ENCODE measurements at regions not wholly inside any gene's neighbourhood (a gene's known extent, or its start where the extent isn't known, plus 50 kb on each side); places are given as distances from the start of the nearest gene placed in this dataset.
"Not testable (repeated sequence)": the region's sequence is repeated elsewhere in the genome, so short reads cannot be mapped to it uniquely, and the experiment has no call there.

DNA sequence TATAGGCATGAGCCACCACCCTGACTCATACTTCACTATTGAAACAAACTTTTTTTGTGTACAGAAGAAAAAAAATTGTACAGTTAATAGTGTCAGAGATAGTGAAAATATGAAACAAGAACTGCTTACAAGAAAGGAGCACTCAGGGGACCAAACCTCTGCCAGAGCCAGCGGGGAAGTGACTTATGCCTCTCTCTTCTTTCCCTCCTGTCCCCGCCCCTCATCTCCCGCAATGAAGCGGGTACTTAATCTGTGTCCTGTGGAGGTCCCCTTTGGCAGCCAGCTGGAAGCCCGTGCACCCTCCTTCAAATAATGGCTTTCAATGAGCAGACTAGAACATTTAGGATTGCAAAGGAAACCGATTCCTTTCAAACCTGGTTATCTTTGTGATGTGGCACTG lies 51.5 kb downstream of the PPIAL4A start:
- DNase-seq (ENCODE audit: low spot score in 2 of 2); FAIRE-seq: not testable (repeated sequence)

DNA sequence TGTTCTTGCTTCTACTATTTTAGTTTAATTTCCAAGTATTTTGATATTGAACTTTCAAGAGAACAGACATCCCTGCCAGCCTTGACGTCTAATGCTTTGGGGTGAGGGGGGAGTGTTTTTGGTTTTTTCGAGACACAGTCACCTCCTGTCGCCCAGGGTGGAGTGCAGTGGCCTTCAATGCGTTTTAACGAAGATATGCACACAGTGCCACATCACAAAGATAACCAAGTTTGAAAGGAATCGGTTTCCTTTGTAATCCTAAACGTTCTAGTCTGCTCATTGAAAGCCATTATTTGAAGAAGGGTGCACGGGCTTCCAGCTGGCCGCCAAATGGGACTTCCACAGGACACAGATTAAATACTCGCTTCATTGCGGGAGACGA lies 52.3 kb downstream of the PPIAL4A start:
- not testable (repeated sequence) for FAIRE-seq; DNase-seq (ENCODE audit: low spot score in 2 of 2)

DNA sequence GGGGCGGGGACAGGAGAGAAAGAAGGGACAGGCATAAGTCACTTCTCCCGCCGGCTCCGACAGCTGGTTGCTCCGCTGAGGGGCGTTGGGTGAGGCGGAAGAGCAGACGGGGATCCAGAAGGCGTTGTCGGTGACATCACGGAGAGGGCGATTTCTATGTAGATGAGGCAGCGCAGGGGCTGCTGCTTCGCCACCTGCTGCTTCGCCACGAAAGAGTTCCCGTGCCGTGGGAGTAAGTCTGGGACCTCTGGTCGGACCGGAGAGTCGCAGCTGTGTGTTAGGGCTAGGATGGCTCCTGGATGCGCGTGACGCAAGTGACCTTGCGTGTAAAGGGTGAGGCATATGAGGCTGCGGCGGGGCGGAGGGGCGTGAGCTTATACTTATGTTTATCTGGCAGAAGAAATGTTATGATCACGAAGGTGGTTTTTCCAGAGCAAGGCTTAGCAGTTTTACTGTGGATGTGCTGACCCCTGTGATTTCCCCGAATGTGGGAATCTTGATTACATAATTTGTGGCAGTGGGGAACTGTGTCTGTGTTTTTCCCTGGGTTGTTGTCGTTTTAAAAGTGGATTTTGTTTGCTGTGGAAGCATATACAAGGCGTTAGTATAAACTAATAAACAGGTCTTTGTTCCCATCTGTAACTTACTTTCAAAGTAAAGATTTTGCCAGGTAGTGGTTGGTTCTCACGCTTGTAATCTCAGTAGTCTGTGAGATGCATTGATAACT lies 52.8 kb downstream of the PPIAL4A start:
- not testable (repeated sequence) for FAIRE-seq
- DNase-seq (ENCODE audit: low spot score in 2 of 2): peak in 1 of 2 donors; percentile 27

DNA sequence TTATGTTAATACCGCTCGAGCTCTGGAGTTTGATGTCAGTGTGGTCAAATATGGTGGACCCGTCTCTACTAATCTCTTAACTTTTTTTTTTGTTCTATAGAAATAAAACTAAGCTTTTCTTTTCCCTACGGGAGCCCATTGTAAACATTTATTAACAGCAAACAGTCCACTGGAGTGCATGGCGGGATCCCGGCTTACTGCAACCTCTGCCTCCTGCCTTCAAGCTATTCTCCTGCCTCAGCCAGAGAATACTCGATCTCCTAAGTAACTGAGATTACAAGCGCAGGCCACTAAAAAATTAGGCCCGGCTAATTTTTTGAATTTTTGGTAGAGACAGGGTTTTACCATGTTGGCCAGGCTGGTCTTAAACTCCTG lies 53.4 kb downstream of the PPIAL4A start:
- not testable (repeated sequence) for DNase-seq (ENCODE audit: low spot score in 2 of 2); FAIRE-seq

DNA sequence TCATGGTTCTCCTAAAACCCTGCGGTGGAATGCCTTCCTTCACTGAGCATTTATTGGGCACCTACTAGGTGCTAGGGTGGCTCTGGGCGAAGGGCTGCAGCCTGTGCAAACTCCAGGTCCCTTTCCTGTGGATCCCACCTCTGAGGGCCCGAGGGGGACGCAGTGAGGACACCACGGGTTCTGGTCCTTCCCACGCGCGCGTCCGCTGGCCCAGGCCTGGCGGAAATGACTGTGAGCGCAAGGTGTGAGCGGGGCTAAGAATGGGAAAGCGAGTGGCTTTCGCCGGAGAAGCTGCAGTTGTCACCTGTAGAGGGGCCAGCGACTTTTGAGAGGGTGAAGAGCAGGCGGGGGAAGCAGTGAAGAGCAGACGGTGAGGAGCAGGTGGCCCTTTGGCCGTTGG lies 55.1 kb downstream of the PPIAL4A start:
- not testable (repeated sequence) for FAIRE-seq; DNase-seq (ENCODE audit: low spot score in 2 of 2)

DNA sequence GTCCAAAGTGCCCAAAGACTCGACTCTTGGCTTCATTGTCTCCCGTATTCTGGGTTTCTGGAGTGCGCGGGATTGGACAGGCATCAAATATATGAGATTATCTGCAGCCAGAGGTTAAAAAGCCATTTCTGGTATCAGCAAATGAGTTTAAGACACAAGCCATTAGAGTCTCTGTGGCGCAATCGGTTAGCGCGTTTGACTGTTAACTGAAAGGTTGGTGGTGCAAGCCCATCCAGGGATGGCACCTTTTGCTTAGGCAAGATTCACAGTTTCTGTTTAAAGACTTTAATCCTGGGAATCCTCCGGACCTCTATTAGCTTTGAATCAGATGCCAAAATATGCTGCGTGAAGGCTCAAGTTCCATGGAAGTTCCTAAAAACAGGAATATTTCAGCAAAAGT lies 55.6 kb downstream of the PPIAL4A start:
- DNase-seq (ENCODE audit: low spot score in 2 of 2); FAIRE-seq: not testable (repeated sequence)

DNA sequence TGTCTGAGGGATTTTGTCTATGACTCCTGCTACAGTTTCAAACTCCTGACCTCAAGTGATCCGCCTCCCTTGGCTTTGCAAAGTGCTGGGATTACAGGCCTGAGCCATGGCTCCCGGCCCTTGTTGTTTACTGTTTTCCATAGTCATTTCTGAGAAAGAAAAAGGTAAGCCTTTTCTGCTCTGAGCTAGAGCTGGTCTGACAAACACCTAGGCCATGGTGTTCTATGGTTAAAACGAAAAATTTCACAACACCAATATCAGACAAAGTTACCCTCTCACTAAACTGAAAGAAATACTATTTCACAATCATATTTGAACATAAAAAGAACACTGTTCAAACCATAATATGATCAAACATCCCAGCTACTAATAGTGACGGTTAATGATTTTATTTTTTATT lies 57.5 kb downstream of the PPIAL4A start:
- not testable (repeated sequence) for FAIRE-seq

DNA sequence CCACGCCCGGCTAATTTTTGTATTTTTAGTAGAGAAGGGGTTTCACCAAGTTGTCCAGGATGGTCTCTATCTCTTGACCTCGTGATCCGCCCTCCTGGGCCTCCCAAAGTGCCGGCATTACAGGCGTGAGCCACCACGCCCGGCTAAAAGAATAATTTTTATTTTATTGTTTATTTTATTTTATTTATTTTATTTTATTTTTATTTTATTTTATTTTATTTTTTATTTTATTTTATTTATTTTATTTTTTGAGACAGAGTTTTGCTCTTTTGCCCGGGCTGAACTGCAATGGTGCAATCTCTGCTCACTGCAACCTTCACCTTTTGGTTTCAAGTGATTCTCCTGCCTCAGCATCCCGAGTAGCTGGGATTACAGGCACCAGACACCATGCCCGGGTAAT lies 60.2 kb downstream of the PPIAL4A start:
- FAIRE-seq: not testable (repeated sequence)

More for the DNA sequence above, 57.5 kb downstream of the PPIAL4A start:
- not testable (repeated sequence) for DNase-seq (ENCODE audit: low spot score in 2 of 2)

DNA sequence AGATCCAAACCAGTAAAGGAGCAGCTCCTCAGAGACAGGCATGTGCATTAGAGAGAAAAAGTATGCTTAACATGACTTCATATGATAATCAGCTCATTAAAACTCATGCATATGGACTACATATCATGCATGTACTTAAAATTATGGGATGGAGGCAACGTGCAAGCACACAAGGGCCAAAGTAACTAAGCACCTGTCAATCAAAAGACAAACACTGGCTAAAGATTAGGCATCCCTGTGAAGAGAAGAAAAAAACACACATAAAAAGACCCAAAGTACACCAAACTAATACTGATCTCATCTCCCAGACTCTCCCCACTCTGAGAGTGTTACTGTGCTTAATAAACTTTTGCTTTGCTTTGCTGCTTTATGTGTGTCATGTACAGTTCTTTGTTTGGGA lies 61.1 kb downstream of the PPIAL4A start:
- FAIRE-seq; DNase-seq (ENCODE audit: low spot score in 2 of 2): not testable (repeated sequence)

More for the DNA sequence above, 60.2 kb downstream of the PPIAL4A start:
- DNase-seq (ENCODE audit: low spot score in 2 of 2): not testable (repeated sequence)

DNA sequence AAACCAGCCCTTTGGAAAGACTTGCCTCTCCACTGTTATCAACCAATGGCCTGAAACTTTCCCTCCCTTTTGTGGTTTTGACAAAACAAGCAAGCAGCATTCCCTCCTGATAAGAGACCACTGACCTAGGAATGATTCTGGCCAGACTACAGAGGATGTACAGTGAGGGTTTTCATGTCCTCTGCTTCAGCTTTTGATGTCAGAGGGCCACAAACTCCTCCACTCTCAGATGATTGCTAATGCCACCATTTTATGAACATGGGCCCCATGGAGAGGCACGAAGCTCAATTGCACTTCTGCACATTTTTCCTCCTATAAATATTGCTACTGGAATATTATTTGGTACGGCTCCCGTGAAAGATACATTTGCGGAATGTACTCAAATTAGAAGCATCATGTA lies 61.5 kb downstream of the PPIAL4A start:
- not testable (repeated sequence) for DNase-seq (ENCODE audit: low spot score in 2 of 2); FAIRE-seq

DNA sequence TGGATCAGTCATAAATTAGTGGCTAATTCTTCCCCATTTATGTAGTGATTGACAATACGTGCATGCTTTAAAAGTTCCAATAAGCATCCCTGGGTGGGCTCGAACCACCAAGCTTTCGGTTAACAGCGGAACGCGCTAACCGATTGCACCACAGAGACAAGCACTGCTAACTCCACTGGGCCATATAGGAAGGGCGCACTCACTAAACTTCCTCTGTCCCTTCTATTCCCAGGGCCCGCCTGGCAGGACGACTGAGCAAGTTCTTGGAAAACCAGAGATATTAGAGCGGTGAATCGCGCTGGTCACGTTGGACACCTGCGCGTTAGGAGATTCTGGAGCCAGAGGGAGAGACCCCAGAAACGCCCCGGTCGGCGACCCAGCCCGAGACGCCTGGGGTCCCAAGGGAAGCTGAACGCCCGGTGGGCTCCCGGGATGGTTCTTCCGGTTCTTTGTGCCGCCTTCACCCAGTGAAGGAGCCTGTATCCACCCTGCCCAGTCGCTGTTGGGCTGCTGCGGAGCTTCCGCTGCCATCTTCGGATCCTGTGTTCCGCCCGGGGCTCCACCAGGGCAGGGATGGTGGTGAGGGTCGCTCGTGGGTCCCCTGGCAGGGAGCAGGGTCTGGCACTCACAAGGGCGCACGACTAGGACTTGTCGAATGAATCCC lies 62.8 kb downstream of the PPIAL4A start:
- not testable (repeated sequence) for DNase-seq (ENCODE audit: low spot score in 2 of 2); FAIRE-seq

DNA sequence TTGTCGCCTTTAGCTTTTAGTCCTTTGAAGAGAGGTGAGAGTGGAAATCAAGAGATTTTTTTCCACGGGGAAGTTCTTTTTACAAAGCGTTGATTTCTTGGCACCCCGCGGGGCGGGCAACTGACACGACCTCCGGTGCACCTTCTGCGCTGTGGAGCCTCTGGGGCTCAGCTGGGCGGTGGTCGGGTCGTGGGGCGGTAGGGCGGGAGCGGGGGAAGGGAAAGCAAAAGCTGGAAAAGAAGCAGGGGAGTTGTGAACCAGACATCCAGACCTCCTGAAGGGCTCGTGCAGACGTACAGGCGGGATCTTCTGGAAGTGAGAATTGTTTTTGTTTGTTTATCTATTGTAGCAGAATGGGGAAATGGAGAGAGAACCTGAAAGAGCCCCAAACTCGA lies 63.3 kb downstream of the PPIAL4A start:
- not testable (repeated sequence) for DNase-seq (ENCODE audit: low spot score in 2 of 2); FAIRE-seq

DNA sequence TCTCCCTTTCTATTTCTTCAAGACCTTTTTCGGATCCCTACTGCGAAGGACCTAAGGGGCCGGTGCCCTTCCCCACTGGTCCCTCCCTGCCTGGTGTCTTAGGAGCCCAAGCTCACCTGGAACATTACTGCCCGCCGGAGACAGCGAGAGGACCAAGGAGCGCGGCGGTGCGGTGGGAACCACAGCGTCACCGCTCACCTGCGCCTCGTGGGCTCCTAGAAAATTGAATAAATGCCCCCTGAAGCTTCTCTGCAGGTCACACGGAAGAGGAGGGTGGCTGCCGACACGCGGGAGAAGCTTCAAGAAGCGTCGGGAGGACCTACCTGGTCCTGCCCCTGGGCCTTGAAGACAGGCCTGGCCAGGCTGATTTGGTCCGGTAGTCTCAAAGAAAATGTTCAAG lies 65.2 kb downstream of the PPIAL4A start:
- no peak for FAIRE-seq
- DNase-seq (ENCODE audit: low spot score in 2 of 2): no peak

DNA sequence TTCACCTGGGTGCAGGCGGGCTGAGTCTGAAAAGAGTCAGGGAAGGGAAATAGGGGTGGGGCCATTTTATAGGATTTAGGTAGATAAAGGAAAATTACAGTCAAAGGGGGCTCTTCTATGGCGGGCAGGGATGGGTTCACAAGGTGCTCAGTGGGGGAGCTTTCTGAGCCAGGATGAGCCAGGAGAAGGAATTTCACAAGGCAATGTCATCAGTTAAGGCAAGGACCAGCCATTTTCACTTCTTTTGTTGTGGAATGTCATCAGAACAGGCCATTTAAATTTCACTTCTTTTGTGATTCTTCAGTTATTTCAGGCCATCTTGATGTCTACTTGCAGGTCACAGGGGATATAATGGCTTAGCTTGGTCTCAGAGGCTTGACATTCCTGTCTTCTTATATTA lies 66.4 kb downstream of the PPIAL4A start:
- not testable (repeated sequence) for FAIRE-seq

DNA sequence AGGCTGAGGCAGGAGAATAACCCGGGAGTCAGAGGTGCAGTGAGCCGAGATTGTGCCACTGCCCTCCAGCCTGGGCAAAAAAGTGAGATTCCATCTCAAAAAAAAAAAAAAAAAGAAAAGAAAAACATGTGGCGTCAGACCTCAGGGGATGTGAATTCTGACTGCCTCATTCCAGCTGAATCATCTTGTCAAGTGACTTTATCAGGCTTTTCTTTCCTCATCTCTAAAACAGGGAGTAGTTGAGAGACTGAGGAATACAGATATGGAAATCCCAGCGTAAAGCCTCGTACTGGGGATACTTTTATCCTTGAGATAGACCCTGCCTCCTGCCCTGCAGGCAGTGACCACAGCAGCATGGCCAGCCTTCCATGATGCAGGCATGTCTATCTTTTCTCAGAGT lies 76.4 kb downstream of the PPIAL4A start:
- DNase-seq (ENCODE audit: low spot score in 2 of 2); FAIRE-seq: not testable (repeated sequence)

More for the DNA sequence above, 66.4 kb downstream of the PPIAL4A start:
- DNase-seq (ENCODE audit: low spot score in 2 of 2): not testable (repeated sequence)

DNA sequence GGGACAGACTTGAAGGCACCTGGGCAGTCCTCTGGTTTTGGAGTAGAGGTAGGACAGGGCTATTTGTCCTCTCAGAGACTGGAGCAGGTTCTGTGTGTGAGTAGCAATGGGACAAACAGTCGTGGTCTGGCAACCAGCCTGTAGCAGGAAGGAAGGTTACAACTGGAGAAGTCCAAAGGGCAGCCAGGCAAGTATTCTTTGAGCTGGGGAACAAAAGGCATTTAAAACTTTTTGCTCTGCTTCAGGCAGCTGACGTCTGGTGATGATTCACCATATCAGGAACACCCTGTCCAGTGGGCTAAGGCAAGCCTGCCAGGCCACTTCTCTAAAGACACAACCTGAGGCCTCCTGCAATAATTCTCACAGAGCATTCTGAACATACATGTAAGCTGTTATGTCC lies 83.3 kb downstream of the PPIAL4A start:
- not testable (repeated sequence) for DNase-seq (ENCODE audit: low spot score in 2 of 2); FAIRE-seq

DNA sequence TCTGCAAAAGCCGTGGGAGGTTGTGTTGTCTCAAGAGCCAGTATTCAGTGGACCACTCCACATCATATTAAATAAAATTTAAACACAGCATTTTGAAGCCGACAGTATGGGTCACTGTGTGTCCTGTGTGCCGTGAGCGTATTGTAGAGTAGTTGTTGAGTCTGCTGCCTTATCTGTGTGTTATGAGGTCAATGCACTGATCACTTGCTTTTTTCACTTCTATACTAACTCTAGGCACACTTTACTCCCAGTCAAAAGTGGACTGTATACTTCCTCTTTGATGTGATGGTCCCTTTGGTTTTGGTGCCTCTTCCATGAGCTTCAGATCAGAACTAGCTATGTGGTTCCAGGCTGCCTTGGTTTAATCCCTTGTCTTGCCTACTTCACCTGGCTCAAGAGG lies 84.3 kb downstream of the PPIAL4A start:
- DNase-seq (ENCODE audit: low spot score in 2 of 2); FAIRE-seq: not testable (repeated sequence)

DNA sequence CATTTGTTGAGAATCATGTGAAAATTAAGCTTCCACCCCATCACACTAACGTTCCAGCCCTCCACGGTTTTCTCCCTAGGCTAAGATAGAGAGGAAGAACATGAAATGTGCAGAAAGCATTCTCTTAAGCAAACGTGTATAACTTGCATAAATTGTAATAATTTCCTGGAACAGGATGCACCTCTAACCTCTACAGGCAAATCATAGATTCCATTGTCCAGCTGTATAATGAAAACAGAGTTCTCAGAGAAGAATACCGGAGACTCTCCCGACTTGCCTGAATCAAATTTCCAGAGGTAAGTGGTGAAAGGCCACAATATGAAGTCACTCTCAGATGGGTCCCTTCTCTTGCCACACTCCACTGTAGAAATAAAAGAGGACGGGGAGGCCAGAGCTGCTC lies 87.7 kb downstream of the PPIAL4A start:
- DNase-seq (ENCODE audit: low spot score in 2 of 2); FAIRE-seq: not testable (repeated sequence)

DNA sequence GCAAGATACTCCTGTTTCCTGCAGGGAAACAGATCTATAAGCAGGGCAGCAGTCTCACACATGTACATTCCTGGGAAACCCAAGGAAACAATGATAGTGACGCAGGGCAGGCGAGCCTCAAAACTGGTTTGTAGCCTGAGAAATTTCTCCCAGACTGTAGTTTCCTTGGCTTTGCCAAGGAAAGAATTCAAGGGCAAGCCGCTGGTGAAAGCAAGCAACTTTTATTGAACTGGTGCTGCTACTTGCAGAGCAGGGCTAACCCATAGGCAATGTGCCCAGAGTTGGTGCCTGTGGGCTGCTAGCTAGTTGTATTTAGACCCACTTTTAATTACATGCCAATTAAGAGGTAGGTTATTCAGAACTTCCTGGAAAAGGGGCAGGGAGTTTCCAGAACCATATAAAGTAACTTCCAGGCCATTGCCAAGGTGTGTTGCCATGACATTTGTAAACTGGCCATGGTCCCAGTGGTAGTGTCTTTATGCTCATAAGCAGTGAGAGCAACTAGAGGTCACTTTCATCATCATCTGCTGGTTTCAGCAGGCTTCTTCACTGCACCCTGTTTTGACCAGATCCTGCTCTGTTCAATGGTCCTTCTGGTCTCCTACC lies 92.0 kb downstream of the PPIAL4A start:
- not testable (repeated sequence) for FAIRE-seq; DNase-seq (ENCODE audit: low spot score in 2 of 2)

DNA sequence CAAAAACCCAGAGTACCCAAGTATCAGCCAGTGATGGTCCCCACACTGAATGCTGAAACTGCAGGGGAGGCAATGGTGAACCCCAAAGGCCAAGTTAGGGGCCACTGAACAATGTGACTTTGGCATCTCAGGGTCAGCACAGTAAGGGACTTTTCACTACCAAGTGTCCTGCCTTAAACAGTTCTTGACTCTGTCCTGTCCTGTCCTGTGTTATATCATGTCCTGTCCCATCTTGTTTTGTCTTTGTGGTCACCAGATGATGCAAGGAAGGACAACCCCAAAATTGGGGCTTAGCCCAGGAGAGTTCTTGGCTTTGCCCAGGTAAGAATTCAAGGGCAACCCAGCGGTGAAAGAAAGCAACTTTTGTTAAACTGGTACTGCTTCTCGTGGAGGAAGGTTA lies 105.0 kb downstream of the PPIAL4A start:
- not testable (repeated sequence) for DNase-seq (ENCODE audit: low spot score in 2 of 2)

DNA sequence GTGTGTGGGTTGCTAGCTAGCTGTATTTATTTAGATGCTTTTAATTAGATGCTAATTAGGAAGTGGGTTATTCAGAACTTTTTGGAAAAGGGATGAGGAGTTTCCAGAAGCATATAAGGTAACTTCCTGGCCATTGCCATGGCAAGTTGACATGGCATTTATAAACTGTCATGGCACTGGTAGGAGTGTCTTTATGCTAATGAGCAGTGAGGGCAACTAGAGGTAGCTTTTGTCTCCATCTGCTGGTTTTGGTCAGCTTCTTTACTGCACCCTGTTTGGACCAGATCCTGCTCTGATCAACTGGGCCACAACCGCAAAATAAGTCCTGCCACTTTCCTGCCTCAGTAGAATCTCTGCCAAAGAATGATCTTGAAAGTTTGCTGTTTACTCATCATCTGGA lies 105.5 kb downstream of the PPIAL4A start:
- FAIRE-seq; DNase-seq (ENCODE audit: low spot score in 2 of 2): not testable (repeated sequence)

More for the DNA sequence above, 105.0 kb downstream of the PPIAL4A start:
- not testable (repeated sequence) for FAIRE-seq
